Astrocyte (in vitro differentiated cells and primary cell): ENCODE measurements at regions not wholly inside any gene's neighbourhood (a gene's known extent, or its start where the extent isn't known, plus 50 kb on each side); places are given as distances from the start of the nearest gene placed in this dataset.

ENCODE experiments used
- DNase-seq: peaks from one replicate; pipeline ENCODE4 v3.0.0-alpha.2; 2010; ENCODE audit warnings: low read depth
- FAIRE-seq: peaks from 2 replicates; lab custom pipeline; 2011; peaks lifted over from hg19 to GRCh38; lab: Jason Lieb, UNC
- H2AFZ ChIP-seq: 2 replicates; pipeline ENCODE4 v1.6.0; 2012; ENCODE audit warnings: low read depth, low read length, inconsistent platforms
- H3K27ac ChIP-seq: 2 replicates; pipeline ENCODE4 v1.5.1; 2011; ENCODE audit warnings: low read depth, low read length, inconsistent platforms
- H3K27me3 ChIP-seq: 2 replicates; pipeline ENCODE4 v1.6.0; 2011; ENCODE audit warnings: low read length, inconsistent platforms; ENCODE audit not compliant: insufficient read depth
- H3K36me3 ChIP-seq: 2 replicates; pipeline ENCODE4 v1.5.1; 2011; ENCODE audit warnings: low read length, inconsistent platforms; ENCODE audit not compliant: insufficient read depth
- H3K4me1 ChIP-seq: 2 replicates; pipeline ENCODE4 v1.5.1; 2011; ENCODE audit warnings: low read length, inconsistent platforms; ENCODE audit not compliant: insufficient read depth
- H3K4me2 ChIP-seq: 2 replicates; pipeline ENCODE4 v1.6.0; 2012; ENCODE audit warnings: low read length, inconsistent platforms
- H3K4me3 ChIP-seq: 2 replicates; pipeline ENCODE4 v1.5.1; 2011; ENCODE audit warnings: low read depth, mild to moderate bottlenecking, low read length, inconsistent platforms; ENCODE audit not compliant: insufficient read depth
- H3K79me2 ChIP-seq: 2 replicates; pipeline ENCODE4 v1.6.0; 2012; ENCODE audit warnings: mild to moderate bottlenecking, low read length, inconsistent platforms; ENCODE audit not compliant: insufficient read depth
- H3K9ac ChIP-seq: 2 replicates; pipeline ENCODE4 v1.6.0; 2012; ENCODE audit warnings: mild to moderate bottlenecking, low read length, inconsistent platforms
- H3K9me3 ChIP-seq: 2 replicates; pipeline ENCODE4 v1.5.1; 2012; ENCODE audit warnings: low read depth, mild to moderate bottlenecking, low read length, inconsistent platforms; ENCODE audit not compliant: insufficient read depth
- H4K20me1 ChIP-seq: 2 replicates; pipeline ENCODE4 v1.6.0; 2012; ENCODE audit warnings: low read length, inconsistent platforms; ENCODE audit not compliant: insufficient read depth
- H3K27ac Mint-ChIP-seq: one replicate; pipeline ENCODE4 v1.8.0; 2021; ENCODE audit warnings: mild to moderate bottlenecking, mixed read lengths; ENCODE audit not compliant: unreplicated experiment
- H3K27me3 Mint-ChIP-seq: one replicate; pipeline ENCODE4 v1.8.0; 2021; ENCODE audit warnings: low read depth, mixed read lengths; ENCODE audit not compliant: unreplicated experiment
- H3K36me3 Mint-ChIP-seq: one replicate; pipeline ENCODE4 v1.8.0; 2021; ENCODE audit warnings: low read depth, mixed read lengths; ENCODE audit not compliant: unreplicated experiment
- H3K4me1 Mint-ChIP-seq: one replicate; pipeline ENCODE4 v1.8.0; 2021; ENCODE audit warnings: low read depth, mixed read lengths; ENCODE audit not compliant: unreplicated experiment
- H3K4me3 Mint-ChIP-seq: one replicate; pipeline ENCODE4 v1.8.0; 2021; ENCODE audit warnings: mild to moderate bottlenecking, moderate library complexity, mixed read lengths; ENCODE audit not compliant: unreplicated experiment
- H3K9me3 Mint-ChIP-seq: one replicate; pipeline ENCODE4 v1.8.0; 2021; ENCODE audit warnings: mild to moderate bottlenecking, mixed read lengths; ENCODE audit not compliant: unreplicated experiment
- CTCF ChIP-seq: IDR thresholded peaks from 2 replicates; pipeline ENCODE4 v1.5.1; 2011; ENCODE audit warnings: low read depth, mild to moderate bottlenecking, inconsistent platforms, low read length, moderate library complexity; ENCODE audit not compliant: insufficient read depth
- EZH2 ChIP-seq: IDR thresholded peaks from 2 replicates; pipeline ENCODE4 v1.6.1; 2012; ENCODE audit warnings: mild to moderate bottlenecking, low read length, inconsistent platforms; ENCODE audit not compliant: insufficient read depth

GRCh38 chr21:43345046-43345745 is 81.7 kb downstream of the SIK1 start:
- H3K4me1 Mint-ChIP-seq, result peaks cover 6% of the 10 kb centered on the region
- H3K36me3 Mint-ChIP-seq, result no peaks in the 10 kb centered on the region

GRCh38 chr21:43343992-43344886 is 82.7 kb downstream of the SIK1 start:
- Mint-ChIP-seq H3K4me1 (peaks cover 8% of the 10 kb centered on the region), H3K4me3 (no peak overlapping the region), H3K27me3 (no peaks in the 10 kb centered on the region), H3K36me3 (no peaks in the 10 kb centered on the region), H3K9me3 (no peaks in the 10 kb centered on the region), H3K27ac (no peak overlapping the region)
- no peak overlapping the region for H3K27ac ChIP-seq
- no peak overlapping the region for H3K4me3 ChIP-seq
- peak overlapping the region; percentile 18 for H2AFZ ChIP-seq
- no peaks in the 10 kb centered on the region for H3K36me3 ChIP-seq
- no peaks in the 10 kb centered on the region for H4K20me1 ChIP-seq
- H3K4me1 ChIP-seq, result peaks cover 23% of the 10 kb centered on the region
- H3K9ac ChIP-seq, result no peak overlapping the region
- H3K79me2 ChIP-seq, result no peaks in the 10 kb centered on the region
- no peaks in the 10 kb centered on the region for H3K27me3 ChIP-seq
- FAIRE-seq (no peak), DNase-seq (no peak)
- H3K4me2 ChIP-seq, result no peak overlapping the region
- H3K9me3 ChIP-seq, result no peaks in the 10 kb centered on the region
- TF ChIP-seq CTCF, result no peak
- no peak for TF ChIP-seq EZH2

More at GRCh38 chr21:43345046-43345745, 81.7 kb downstream of the SIK1 start:
- H3K4me3 ChIP-seq, result no peak overlapping the region
- H3K36me3 ChIP-seq, result no peaks in the 10 kb centered on the region
- Mint-ChIP-seq H3K9me3 (no peaks in the 10 kb centered on the region), H3K27me3 (no peaks in the 10 kb centered on the region), H3K27ac (no peak overlapping the region), H3K4me3 (no peak overlapping the region)
- H3K4me1 ChIP-seq, result peaks cover 15% of the 10 kb centered on the region
- H2AFZ ChIP-seq, result no peak overlapping the region
- H3K9me3 ChIP-seq, result no peaks in the 10 kb centered on the region
- DNase-seq (no peak), FAIRE-seq (no peak)
- no peaks in the 10 kb centered on the region for H4K20me1 ChIP-seq
- TF ChIP-seq CTCF (no peak), EZH2 (no peak)
- H3K27ac ChIP-seq, result no peak overlapping the region
- no peak overlapping the region for H3K9ac ChIP-seq
- no peaks in the 10 kb centered on the region for H3K79me2 ChIP-seq
- no peak overlapping the region for H3K4me2 ChIP-seq
- H3K27me3 ChIP-seq, result no peaks in the 10 kb centered on the region
